HL-60 (cell line): ENCODE measurements at regions not wholly inside any gene's neighbourhood (a gene's known extent, or its start where the extent isn't known, plus 50 kb on each side); places are given as distances from the start of the nearest gene placed in this dataset.

ENCODE experiments used
- DNase-seq, 2 experiments: peaks; one replicate each; pipeline ENCODE4 v3.0.0-alpha.2; 2010 to 2020; ENCODE audit warnings: low read depth in 1 of 2, low spot score in 1 of 2
- H3K27ac ChIP-seq: fragments of 250-450 bp; sonication (Bioruptor Pico); replicated peaks from 2 replicates; pipeline ENCODE4 v1.5.1; 2020; ENCODE audit warnings: mild to moderate bottlenecking, moderate library complexity
- H3K27me3 ChIP-seq: fragments of 250-450 bp; sonication (Bioruptor Pico); 2 replicates; pipeline ENCODE4 v1.5.1; 2021; ENCODE audit warnings: mild to moderate bottlenecking, moderate library complexity; ENCODE audit not compliant: insufficient read depth, poor library complexity, severe bottlenecking
- H3K4me3 ChIP-seq: replicated peaks from 2 replicates; pipeline ENCODE4 v1.5.1; 2011; ENCODE audit warnings: mild to moderate bottlenecking, control low read depth, low read length; ENCODE audit not compliant: insufficient read depth
- GABPA ChIP-seq: IDR thresholded peaks from 2 replicates; pipeline ENCODE4 v1.6.1; 2012; ENCODE audit warnings: low read depth
- POLR2AphosphoS5 ChIP-seq: IDR thresholded peaks from 2 replicates; pipeline ENCODE4 v1.6.1; 2012; ENCODE audit warnings: low read depth
- SPI1 ChIP-seq: IDR thresholded peaks from 2 replicates; pipeline ENCODE4 v1.6.1; 2012; ENCODE audit warnings: low read depth, mild to moderate bottlenecking, borderline replicate concordance
- TF ChIP-seq, protein P1 (sequence below): IDR thresholded peaks from 2 replicates; pipeline ENCODE4 v1.6.1; 2012; ENCODE audit warnings: low read depth; ENCODE audit not compliant: insufficient replicate concordance
- TF ChIP-seq, protein P2 (sequence below): IDR thresholded peaks from one replicate; pipeline ENCODE4 v1.5.1; 2011; ENCODE audit warnings: low read length, control low read depth, inconsistent platforms; ENCODE audit not compliant: insufficient read depth

GRCh38 chr15:97576929-97577645 lies 383.4 kb upstream of the ARRDC4 start:
- Histone ChIP-seq H3K27ac (no peak overlapping the region), H3K4me3 (no peak overlapping the region), H3K27me3 (no peaks in the 10 kb centered on the region)
- no peak for DNase-seq
- TF ChIP-seq SPI1: no peak
- TF ChIP-seq POLR2AphosphoS5: no peak
- TF ChIP-seq, protein P1, sequence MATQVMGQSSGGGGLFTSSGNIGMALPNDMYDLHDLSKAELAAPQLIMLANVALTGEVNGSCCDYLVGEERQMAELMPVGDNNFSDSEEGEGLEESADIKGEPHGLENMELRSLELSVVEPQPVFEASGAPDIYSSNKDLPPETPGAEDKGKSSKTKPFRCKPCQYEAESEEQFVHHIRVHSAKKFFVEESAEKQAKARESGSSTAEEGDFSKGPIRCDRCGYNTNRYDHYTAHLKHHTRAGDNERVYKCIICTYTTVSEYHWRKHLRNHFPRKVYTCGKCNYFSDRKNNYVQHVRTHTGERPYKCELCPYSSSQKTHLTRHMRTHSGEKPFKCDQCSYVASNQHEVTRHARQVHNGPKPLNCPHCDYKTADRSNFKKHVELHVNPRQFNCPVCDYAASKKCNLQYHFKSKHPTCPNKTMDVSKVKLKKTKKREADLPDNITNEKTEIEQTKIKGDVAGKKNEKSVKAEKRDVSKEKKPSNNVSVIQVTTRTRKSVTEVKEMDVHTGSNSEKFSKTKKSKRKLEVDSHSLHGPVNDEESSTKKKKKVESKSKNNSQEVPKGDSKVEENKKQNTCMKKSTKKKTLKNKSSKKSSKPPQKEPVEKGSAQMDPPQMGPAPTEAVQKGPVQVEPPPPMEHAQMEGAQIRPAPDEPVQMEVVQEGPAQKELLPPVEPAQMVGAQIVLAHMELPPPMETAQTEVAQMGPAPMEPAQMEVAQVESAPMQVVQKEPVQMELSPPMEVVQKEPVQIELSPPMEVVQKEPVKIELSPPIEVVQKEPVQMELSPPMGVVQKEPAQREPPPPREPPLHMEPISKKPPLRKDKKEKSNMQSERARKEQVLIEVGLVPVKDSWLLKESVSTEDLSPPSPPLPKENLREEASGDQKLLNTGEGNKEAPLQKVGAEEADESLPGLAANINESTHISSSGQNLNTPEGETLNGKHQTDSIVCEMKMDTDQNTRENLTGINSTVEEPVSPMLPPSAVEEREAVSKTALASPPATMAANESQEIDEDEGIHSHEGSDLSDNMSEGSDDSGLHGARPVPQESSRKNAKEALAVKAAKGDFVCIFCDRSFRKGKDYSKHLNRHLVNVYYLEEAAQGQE: no peak
- no peak for TF ChIP-seq GABPA
- TF ChIP-seq, protein P2, sequence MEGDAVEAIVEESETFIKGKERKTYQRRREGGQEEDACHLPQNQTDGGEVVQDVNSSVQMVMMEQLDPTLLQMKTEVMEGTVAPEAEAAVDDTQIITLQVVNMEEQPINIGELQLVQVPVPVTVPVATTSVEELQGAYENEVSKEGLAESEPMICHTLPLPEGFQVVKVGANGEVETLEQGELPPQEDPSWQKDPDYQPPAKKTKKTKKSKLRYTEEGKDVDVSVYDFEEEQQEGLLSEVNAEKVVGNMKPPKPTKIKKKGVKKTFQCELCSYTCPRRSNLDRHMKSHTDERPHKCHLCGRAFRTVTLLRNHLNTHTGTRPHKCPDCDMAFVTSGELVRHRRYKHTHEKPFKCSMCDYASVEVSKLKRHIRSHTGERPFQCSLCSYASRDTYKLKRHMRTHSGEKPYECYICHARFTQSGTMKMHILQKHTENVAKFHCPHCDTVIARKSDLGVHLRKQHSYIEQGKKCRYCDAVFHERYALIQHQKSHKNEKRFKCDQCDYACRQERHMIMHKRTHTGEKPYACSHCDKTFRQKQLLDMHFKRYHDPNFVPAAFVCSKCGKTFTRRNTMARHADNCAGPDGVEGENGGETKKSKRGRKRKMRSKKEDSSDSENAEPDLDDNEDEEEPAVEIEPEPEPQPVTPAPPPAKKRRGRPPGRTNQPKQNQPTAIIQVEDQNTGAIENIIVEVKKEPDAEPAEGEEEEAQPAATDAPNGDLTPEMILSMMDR: no peak

GRCh38 chr15:97585408-97585807 lies 375.1 kb upstream of the ARRDC4 start:
- TF ChIP-seq, protein P2: no peak
- no peak for TF ChIP-seq POLR2AphosphoS5
- TF ChIP-seq, protein P1: no peak
- TF ChIP-seq SPI1: no peak
- TF ChIP-seq GABPA: no peak
- Histone ChIP-seq H3K27ac (no peak overlapping the region), H3K27me3 (no peaks in the 10 kb centered on the region), H3K4me3 (no peak overlapping the region)
- DNase-seq: no peak

GRCh38 chr15:97592778-97593177 lies 367.7 kb upstream of the ARRDC4 start:
- TF ChIP-seq POLR2AphosphoS5: no peak
- H3K4me3 ChIP-seq: no peak overlapping the region
- no peak for DNase-seq

GRCh38 chr15:97597801-97598200 lies 362.7 kb upstream of the ARRDC4 start:
- no peak for DNase-seq
- no peak overlapping the region for H3K4me3 ChIP-seq
- TF ChIP-seq, protein P2: no peak
- TF ChIP-seq GABPA (no peak), POLR2AphosphoS5 (no peak), SPI1 (no peak)
- TF ChIP-seq, protein P1: no peak
- no peak overlapping the region for H3K27ac ChIP-seq
- no peaks in the 10 kb centered on the region for H3K27me3 ChIP-seq

More at GRCh38 chr15:97592778-97593177, 367.7 kb upstream of the ARRDC4 start:
- Histone ChIP-seq H3K27ac (no peak overlapping the region), H3K27me3 (no peaks in the 10 kb centered on the region)
